ENCODE measurements at regions not wholly inside any gene's neighbourhood (a gene's known extent, or its start where the extent isn't known, plus 50 kb on each side); places are given as distances from the start of the nearest gene placed in this dataset.

DNA sequence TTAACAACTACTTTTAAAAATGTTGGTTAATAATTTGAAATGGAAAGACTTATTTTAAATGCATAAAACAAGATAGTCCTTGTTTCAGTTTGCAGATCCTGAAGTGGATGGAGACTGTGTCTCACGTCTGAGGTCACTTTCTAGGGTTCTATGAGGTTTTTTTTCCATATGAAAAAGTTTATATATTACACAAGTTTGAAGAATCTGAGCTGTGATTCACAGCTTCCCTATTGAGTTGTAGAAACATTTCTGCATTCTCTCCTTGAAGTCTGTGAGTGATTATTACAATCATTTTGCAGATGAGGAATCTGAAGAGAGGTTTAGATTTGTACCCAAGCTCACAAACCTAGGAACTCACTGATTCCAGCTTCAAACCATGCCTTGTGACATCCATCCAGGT lies 442.5 kb upstream of the KLF4 start:
- no peak for DNase-seq

DNA sequence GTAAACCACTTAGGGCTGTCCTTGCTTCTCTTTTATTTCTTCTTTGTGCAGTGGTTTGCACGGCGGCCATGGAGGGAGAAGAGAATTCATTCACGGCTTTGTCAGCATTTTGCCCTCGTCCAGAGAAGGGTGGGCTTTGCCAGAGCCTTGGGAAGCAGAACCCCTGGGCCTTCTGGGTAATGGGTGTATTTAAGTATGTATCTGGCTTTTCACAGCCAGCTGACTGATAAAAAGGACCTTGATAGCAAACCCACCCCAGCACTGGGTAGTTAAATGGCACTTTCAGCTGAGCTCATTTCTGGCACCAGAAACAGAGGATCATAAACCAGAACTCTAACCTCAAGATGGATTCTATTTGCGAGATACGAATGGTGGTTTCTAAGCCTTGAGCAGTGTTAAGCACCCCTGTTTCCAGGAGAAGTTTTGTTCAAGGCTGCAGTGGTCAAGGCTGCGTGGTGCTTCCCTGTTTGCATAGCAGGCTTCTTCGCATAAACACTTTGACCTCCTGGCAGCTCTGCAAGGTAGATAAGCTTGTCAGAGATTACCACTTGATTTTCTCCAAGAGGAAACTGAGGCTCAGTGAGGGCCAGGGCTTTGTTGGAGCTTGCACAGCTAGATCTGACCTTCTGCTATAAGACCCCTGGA lies 441.6 kb upstream of the KLF4 start:
- DNase-seq: no peak

DNA sequence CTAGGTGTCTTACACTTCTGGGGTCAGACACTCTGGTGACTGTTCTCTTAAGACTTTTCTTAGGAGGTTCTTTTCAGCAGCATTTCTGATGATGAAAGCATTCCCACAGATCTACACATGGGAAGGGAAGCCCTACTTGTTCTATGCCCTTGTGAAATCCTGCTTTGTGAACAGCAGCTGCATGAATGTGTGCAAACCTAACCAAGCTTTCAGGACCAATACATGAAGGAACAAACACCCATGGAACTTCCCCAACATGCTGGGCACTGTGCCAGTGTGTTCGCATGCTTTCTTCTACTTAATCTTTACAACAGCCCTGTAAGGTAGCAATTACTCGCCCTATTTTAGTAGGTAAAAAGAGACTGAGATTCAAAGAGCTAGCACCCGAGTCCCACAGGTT lies 439.9 kb upstream of the KLF4 start:
- no peak for DNase-seq

DNA sequence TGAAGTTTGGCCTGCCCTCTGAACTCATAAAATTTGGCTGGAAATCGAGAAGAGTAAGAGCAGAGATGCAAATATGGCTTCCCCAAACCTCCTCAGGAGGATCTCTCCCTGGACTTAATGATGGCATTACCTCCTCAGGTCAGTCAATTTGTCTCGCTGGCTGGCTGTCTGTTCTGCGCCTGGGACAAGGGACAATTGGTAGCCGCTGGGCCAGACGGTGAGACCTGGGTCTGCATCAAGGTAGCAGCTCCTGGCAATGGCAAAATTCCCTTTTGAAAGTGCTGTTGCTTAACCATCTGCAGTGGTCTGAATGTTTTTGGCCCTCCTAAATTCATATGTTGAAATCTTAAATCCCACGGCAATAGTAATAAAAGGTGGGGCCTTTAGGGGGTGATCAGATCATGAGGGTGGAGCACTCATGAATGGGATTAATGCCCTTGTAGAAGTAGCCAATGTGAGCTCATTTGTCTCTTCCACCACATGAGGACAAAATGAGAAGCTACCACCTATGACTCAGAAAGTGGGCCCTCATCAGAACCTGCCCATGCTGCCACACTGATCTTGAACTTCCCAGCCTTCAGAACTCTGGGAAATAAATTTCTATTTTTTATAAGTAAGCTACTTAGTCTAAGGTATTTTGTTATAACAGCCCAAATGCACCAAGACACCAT lies 439.3 kb upstream of the KLF4 start:
- no peak for DNase-seq

DNA sequence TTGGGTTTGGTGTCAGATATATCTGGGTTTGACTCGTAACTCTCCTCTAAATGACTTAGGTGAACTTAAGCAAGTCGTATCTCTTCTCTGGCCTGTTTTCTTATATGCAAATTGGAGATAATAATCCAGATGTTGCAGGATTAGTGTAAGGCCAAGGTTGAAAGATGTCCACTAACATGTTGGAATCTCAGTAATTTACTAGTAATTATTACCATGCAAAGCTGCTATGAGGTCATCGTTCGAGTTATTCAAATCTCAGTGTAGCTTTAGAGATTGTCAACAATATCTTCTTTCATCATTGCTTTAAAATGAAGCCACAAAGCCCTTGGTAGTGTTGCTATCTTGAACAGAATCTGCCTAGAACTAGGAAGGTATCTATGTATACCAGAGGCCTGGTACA lies 437.7 kb upstream of the KLF4 start:
- no peak for DNase-seq

DNA sequence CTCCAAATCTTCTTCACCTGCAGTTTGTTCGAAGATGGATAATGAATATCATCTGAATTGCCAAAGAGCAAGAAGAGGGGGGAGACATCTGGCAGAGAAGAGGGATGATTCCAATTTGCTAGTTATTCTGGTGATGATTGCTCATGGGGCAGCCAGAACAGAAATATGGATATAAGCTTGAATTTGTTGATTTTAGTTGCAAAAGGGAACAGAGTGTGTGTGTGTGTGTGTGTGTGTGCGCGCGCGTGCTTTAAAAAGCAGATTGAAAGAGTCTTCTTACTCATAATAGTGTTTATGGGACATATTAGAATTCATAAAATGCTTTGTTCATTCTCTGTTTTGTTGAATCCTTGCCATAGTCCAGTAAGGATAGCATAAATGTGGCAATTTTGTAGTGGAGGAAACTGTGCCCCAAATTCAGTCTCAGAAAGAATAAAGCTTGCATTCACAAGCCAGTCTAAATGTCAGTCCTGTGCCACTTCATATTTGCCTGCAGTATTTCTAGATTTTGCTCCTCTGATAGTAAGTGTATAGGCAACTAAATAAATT lies 436.3 kb upstream of the KLF4 start:
- no peak for DNase-seq

DNA sequence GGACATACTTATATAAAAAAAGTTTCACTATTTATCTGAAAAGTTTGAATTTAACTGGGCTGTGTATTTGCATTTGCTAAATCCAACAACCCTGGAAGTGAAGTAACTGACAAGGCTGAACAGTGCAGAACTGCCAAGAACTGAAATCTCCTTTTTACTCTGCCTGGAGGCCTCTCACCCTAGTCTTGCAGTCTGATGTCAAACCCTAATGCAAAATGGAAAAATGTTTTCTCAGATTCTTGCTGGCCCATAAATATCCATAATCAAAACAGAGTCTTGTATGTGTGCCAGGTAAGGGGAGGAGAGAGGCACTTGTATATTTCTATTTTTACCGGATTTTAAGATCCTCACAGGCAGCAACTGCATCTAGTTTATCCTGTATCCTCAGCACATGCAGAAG lies 432.7 kb upstream of the KLF4 start:
- DNase-seq: no peak

DNA sequence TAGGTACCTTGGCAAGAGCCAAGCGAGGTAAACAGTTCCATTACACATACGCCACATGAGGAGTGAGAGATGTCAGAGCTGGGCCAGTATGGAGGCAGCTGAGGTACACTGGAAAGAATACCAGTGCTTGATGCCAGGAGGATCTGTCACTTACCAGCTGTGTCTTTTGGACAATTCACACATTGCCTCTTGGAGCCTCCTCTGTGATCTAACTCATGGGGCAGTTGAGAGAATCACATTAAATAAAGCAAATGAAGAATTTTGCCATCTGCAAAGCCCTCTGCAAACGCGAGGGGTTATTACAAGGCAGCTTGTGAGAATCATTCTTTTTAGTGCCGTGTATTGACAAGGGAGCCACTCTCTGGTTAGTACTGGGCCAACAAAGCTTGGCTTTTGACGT lies 429.7 kb upstream of the KLF4 start:
- no peak for DNase-seq

DNA sequence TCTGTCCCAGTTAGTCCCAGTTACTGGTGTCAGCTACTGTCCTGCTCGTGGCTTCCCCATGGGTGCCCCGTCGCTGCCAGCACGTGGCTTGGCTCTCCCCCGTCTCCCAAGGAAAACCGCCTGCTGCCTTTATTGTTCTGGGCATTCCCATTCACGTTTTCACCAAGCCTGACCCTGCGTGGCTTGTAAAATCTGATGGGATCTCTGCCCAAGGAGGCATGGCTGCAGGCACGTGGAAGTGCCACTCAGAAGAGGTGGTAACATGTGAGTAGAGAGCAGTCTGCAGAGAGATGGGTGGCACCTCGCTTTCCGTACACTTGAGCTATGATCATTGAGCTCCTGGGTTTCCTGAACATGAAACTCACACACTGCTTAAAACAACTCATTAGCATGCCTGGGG lies 429.2 kb upstream of the KLF4 start:
- no peak for DNase-seq

DNA sequence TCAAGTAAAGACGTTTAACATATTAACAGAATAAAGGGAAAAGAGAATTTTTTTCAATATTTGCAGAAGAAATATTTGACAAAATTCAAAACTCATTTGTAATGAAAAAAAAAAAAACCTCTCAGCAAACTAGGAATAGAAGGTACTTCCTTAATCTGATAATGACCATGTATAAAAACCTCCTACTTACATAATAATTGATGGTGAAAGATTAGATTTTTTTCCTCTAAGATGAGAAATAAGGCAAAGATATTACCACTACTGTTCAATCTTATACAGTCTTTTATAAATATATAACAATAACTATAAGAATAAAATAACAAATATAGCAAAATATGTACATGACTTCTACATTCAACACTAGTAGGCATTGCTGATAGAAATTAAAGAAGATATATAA lies 424.6 kb upstream of the KLF4 start:
- no peak for DNase-seq

DNA sequence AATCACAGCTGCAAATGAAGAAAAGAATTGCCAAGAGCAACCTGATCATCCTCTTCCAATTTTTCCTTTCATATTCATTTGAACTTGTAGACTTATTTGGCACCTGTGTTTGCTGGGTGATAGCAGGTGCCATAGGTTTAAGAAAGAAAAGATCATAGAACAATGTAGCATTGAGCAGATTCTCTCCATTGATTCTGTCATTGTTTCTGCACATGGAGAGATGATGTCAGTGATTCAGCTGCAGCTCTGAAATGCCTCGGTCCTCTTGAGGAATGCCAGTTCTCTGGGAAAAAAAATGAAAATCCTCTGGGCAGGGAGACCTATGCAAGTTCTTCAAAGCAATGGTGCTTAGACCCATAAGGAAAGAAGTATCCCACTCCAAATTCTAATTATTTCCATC lies 418.1 kb upstream of the KLF4 start:
- peak; percentile 12 for DNase-seq

DNA sequence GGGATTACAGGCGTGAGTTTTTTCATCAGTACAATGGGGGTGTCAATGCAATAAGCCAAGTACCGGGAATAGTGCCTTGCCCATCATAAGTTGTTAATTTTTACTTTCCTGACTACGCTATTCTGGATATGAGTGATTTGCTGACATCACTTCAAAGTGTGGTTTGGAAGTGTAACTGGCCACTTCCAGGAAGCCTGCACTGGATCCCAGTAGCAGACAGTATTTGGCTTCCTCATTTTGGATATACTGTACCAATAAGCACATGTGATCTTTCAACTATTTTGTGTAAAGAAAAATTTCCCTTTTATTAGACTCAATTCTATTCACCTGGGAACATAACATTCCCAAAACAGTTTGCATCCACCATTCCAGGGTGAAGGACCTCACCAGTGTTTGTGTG lies 417.7 kb upstream of the KLF4 start:
- no peak for DNase-seq

DNA sequence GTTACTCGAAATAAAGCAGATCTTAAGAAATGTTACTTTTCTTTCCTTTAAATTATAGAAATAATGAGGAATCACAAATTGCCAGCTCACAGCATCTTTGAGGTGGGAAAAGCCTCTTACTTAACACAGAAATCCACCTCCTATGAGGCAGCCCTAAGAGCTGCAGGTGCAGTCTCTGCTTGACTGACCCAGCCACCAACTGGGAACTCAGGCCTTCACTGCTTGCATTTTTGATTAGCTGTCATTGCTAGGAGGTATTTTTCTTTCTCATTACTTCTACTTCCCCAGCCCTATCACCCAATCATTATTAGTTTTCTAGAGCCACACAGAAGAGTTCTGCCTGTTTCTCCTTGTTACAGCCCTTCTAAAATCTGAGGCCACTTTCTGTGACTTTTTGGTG lies 416.5 kb upstream of the KLF4 start:
- DNase-seq: peak; percentile 35

DNA sequence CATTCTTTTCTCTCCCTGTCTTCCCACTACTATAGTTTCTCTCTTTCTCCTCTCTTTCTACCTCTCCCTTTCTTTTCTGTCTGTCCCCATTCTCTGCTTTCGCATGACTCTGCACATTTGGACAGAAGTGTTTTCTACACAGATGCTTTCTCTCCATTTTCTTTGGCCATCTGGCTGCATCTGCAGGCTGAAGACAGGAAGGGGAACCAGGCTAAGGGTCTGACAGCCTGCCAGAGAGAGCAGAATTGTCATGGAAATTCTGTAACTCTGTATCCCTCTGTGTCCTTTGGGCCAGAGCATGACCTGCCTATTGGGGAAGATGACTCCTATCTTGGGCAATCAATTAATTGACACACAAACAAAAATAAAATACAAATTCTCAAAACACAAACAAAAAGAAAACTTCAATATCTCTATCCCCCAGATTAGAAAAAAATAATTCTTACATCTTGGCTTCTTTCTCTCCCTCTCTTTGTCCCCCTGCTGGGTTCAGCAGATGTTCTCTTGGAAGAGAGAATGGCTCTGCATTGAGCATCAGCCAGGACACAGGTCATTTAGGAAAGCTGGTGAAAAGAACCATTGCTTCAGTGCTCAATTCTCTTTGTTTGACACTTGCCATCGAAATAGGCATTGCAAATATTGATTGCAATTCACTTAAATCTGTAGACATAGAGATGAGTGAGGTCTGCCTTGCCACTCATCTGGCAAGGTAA lies 415.9 kb upstream of the KLF4 start:
- DNase-seq: peak; percentile 57

DNA sequence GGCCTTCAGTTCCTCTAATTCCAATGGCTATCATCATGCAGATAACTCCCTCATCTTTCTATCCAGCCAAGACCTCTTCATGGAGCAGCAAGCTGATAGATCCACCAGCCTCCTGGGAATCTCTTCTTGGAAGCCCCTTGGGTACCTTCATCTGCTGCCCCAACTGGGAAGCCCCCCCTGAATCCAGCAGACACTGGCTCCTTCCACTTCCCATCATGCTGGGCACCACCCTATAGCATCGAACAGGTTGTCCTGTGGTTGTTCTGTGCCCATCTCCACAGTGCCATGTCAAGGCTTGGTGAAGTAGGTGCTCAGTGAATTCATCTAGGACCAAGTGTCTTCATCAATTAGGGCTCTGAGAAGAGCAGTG lies 410.4 kb upstream of the KLF4 start:
- DNase-seq: no peak

DNA sequence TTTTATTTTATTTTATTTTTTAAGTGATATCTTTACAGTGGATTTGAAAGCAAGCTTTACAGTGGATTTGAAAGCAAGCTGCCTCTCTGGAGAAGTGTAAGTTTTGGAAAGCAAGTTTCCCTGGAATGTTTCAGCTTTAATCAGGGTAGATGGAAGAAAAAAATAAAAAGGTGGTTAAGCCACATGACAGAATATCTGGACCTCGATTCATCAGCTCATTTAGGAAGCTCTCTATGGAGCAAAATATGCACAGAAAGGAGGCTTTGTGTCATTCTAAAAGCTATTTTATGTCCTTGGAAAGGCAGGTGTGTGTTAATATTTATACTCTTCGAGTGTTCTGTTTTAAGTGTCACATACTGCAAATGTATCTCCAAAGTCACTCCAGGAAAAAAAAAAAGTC lies 409.2 kb upstream of the KLF4 start:
- DNase-seq: no peak

DNA sequence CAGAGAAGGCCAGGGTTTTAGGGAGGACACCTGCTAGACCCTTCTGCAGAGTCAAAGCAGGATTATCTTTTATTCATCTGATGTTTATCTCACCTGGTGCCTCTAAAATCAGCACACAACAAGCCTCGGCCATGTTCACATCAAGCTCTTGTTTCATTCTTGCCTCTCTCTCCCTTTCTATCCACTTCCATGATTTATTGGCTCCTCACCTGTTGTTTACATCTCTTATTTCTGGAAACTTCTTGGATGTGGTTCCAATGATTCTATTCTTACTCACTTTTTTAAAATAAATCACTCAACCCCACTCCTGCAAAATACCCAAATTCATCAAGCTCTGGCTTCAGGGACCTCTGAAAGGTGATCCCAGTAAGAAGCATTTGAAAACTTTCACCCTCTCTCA lies 407.0 kb upstream of the KLF4 start:
- no peak for DNase-seq

DNA sequence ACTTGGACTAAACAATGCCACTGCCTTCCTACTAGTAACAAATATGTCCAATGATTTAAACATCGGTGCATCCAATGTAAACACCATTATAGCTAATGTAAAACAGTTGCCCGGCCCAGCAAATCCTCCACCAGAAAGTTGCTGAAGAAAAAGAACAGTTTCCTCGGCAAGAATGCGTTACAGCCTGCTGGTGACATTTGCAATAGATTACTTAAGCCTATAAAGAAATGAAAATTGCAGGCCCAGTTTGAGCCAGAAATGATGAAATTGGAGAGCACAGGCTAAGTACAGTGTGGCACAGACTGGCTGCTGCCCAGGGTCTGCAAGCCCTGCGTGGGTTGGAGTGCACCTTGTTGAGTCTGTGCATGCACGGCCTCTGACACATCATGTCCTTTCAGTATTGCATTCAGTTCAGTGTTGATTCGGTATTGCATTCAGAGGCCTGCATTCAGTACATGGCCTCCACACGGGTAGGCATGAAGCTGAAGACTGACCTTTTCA lies 406.0 kb upstream of the KLF4 start:
- DNase-seq: no peak

DNA sequence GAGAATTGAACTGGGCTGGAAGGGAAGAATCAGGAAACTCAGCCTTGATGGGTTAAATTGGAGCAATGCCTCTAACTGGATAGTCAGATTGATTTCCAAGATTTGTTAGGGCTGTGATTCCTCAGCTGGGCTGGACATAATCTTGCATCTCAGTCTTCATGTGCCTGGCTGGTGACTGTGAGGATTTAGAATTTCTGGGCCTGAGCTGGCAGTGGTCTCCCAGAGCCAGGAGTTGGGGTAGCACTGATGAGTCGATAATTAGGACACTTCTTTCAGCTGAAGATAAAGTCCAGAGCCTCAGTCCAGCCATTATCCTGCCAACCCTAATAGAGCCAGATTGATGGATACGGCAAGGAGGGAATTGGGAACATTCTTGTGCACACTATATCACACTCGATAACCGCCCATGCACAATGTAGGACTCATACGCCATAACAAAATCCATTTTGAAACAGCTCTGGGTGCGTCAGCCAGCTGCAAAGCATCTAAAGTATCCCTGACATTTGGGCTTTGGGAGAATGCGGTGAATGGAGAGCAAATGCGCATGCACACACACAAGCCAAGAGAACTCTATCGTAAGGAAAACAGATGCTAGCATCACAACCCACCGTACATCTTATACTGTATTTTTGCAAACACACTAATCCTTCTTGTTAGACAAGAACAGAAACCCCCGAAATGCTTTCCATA lies 405.1 kb upstream of the KLF4 start:
- DNase-seq: no peak

DNA sequence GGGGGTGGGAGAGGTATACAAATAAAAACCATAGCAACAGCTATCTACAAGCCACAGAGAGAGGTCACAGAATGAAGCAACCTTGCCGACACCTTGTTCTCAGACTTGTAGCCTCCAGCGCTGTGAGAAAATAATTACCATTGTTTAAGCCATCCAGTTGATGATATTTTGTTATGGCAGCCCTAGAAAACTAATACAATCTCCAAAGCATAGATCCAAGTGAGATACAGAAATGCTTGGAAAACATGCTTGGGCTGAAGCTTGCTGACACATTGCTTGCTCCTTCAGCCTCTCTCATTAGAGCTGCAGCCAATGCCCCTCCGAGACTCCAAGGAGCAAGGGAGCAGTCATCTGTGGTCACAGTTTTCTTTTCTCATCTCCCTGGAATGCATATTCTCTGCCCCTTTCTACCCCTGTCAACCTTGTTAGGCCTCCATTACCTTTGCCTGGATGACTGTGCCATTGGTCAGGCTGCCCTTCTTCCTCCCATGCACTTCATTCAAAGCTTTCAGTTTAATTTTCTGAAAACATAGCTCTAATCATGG lies 401.4 kb upstream of the KLF4 start:
- DNase-seq: no peak

DNA sequence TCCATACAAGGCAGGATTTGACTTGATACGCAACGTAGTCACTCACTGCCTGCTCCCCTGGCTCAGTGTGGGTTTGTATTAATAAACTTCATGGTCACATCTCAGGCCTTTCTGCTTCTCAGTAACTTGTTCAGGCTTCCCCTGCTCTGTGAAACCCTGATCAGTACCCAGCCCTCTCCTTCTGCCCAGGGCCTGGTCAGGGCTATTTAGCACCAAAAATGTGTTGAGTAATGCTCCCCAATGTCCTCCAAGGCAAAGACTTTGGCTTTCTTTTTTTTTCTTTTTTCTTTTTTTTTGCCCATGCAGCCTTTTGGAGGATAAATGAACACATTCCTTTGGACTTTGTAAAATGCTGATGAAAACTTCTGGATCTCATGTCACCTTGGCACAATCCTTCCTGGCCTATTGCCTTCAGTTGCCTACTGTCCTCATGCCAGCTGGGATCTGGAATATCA lies 399.2 kb upstream of the KLF4 start:
- DNase-seq: no peak

DNA sequence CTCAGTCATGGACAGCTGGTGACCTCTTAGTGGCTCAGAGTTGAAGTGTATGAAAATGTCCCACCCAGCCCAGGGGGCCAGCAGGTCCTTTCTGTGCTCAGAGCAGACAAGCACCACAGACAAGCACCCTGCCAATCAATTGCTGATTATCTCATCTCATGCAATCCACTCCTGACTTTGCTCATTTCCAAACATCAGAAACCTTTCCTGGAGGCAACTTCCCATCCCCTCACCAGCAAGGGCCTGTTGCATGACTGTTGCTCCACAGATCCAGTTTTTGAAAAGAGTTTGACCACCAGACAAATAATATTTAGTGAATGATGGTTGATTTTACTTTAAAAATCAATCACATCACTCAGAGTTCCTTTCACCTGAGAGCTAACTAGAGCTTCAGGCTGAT lies 397.3 kb upstream of the KLF4 start:
- DNase-seq: no peak

DNA sequence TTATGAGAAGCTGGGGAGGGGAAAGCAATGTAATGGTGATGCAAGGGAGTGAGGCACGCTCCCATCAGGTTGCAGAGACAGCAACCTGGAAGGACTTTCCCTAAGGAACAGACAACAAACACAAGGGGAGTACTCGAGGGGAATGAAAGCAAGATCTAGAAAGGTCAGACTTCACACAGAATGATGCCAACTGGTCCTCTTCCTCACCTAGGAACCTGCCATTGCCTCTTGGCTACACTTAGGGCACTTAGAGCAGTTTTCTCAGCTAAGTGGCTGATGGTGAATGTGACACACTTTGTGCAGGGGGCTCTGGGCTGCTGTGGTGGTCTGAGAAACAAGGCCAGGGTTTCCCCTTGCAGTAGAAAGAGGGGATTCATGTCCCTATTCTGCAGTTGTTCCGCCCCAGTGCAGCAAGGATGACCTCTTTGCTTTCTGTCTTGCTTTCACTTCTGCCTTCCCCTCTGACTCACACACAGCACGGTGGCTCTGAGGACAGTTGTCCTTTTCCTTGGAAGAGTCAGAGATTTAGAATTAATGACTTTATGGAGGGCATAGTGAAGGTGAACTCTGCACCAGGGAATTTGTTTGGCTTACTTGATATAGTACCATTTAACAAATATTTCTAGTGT lies 394.0 kb upstream of the KLF4 start:
- no peak for DNase-seq
